GDM1 (cell line): ENCODE measurements at regions not wholly inside any gene's neighbourhood (a gene's known extent, or its start where the extent isn't known, plus 50 kb on each side); places are given as distances from the start of the nearest gene placed in this dataset.

Experiments used
- DNase-seq: peaks from one replicate; lab custom pipeline; 2025; lab: John Stamatoyannopoulos, UW

- DNase-seq = no peak
Measured at GRCh38 chr2:16135196-16135912, 195.0 kb downstream of the MYCN start.

- DNase-seq = no peak
Measured at GRCh38 chr2:16134436-16135165, 194.3 kb downstream of the MYCN start.

- DNase-seq = no peak
Measured at GRCh38 chr2:16130906-16131400, 190.6 kb downstream of the MYCN start.

- DNase-seq = no peak
Measured at GRCh38 chr2:16130541-16130880, 190.2 kb downstream of the MYCN start.

- DNase-seq = no peak
Measured at GRCh38 chr2:16129716-16130540, 189.6 kb downstream of the MYCN start.

GRCh38 chr2:16128746-16129610 lies 188.6 kb downstream of the MYCN start:
- no peak for DNase-seq

GRCh38 chr2:16127958-16128357 lies 187.6 kb downstream of the MYCN start:
- no peak for DNase-seq

- DNase-seq = no peak
Measured at GRCh38 chr2:16127276-16127940, 187.1 kb downstream of the MYCN start.

- no peak for DNase-seq
Measured at GRCh38 chr2:16126517-16127275, 186.3 kb downstream of the MYCN start.

GRCh38 chr2:16125614-16126516 lies 185.5 kb downstream of the MYCN start:
- DNase-seq = no peak

GRCh38 chr2:16124881-16125613 lies 184.7 kb downstream of the MYCN start:
- DNase-seq = no peak

GRCh38 chr2:16123856-16124780 lies 183.8 kb downstream of the MYCN start:
- no peak for DNase-seq

GRCh38 chr2:16123421-16123820 lies 183.1 kb downstream of the MYCN start:
- no peak for DNase-seq

GRCh38 chr2:16122556-16122955 lies 182.2 kb downstream of the MYCN start:
- DNase-seq = no peak

- DNase-seq = no peak
Measured at GRCh38 chr2:16121986-16122390, 181.6 kb downstream of the MYCN start.

GRCh38 chr2:16121231-16121985 lies 181.1 kb downstream of the MYCN start:
- DNase-seq = no peak
